NB4 (cell line): ENCODE measurements at regions not wholly inside any gene's neighbourhood (a gene's known extent, or its start where the extent isn't known, plus 50 kb on each side); places are given as distances from the start of the nearest gene placed in this dataset.

Experiments
- DNase-seq: peaks from one replicate; pipeline ENCODE4 v3.0.0; 2010; ENCODE audit warnings: low read depth
- H3K4me3 ChIP-seq: one replicate; pipeline ENCODE4 v1.5.1; 2011; ENCODE audit warnings: mild to moderate bottlenecking, low read depth, low read length, moderate library complexity
- MYC ChIP-seq: IDR thresholded peaks from 2 replicates; pipeline ENCODE4 v1.6.1; 2011; ENCODE audit warnings: low read depth, low read length
- POLR2A ChIP-seq: IDR thresholded peaks from 2 replicates; pipeline ENCODE4 v1.6.1; 2011; ENCODE audit warnings: mild to moderate bottlenecking; ENCODE audit not compliant: insufficient read length; ENCODE audit errors: extremely low read depth
- TF ChIP-seq, protein P1 (sequence below): IDR thresholded peaks from 2 replicates; pipeline ENCODE4 v1.6.1; 2011; ENCODE audit warnings: low read depth, low read length
- TF ChIP-seq, protein P2 (sequence below): IDR thresholded peaks from one replicate; pipeline ENCODE4 v1.5.1; 2012; ENCODE audit warnings: low read depth, low read length

DNA sequence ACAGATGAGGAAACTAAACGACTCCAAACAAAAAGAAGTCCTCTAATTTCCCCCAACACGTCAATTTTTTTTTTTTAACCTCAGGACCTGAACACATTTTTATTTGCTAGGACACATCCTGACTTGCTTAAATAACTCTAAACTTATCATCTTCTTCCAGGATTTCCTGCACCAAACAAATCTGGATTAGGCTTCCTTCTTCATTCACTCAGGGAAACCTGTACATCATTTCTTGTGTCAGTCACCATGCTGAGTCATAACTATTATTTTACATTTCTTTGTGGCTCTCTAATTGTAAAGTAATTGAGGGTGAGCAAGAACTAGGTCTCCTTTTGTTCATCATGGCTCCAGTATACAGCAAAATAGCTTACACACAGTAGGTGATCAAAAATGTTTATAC, 433.4 kb upstream of the GBE1 start:
- no peak overlapping the region for H3K4me3 ChIP-seq
- no peak for DNase-seq
- TF ChIP-seq, protein P1, sequence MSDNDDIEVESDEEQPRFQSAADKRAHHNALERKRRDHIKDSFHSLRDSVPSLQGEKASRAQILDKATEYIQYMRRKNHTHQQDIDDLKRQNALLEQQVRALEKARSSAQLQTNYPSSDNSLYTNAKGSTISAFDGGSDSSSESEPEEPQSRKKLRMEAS: no peak
- no peak for TF ChIP-seq MYC
- TF ChIP-seq, protein P2, sequence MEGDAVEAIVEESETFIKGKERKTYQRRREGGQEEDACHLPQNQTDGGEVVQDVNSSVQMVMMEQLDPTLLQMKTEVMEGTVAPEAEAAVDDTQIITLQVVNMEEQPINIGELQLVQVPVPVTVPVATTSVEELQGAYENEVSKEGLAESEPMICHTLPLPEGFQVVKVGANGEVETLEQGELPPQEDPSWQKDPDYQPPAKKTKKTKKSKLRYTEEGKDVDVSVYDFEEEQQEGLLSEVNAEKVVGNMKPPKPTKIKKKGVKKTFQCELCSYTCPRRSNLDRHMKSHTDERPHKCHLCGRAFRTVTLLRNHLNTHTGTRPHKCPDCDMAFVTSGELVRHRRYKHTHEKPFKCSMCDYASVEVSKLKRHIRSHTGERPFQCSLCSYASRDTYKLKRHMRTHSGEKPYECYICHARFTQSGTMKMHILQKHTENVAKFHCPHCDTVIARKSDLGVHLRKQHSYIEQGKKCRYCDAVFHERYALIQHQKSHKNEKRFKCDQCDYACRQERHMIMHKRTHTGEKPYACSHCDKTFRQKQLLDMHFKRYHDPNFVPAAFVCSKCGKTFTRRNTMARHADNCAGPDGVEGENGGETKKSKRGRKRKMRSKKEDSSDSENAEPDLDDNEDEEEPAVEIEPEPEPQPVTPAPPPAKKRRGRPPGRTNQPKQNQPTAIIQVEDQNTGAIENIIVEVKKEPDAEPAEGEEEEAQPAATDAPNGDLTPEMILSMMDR: no peak

DNA sequence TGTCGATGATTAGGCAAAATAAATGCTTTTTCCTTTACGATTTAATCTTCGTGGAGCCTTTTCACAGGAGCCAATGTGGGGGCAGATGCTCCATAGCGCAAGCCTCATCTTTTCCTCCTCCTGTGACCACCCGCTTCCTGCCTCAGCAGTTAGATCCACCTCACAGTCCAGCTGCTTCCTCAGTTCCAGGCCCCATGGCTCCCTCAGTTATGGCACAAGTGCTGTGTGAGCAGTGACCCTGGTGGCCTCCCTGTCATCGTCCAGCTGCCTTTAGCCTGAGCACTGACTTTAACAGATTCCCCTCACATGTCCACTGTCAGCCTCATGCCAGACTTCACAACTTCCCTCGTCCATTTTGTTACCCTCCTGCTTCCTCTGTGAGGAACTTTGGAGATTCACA, 424.6 kb upstream of the GBE1 start:
- H3K4me3 ChIP-seq: no peak overlapping the region
- no peak for TF ChIP-seq MYC
- TF ChIP-seq POLR2A: no peak
- TF ChIP-seq, protein P1: no peak
- TF ChIP-seq, protein P2: no peak
- no peak for DNase-seq

DNA sequence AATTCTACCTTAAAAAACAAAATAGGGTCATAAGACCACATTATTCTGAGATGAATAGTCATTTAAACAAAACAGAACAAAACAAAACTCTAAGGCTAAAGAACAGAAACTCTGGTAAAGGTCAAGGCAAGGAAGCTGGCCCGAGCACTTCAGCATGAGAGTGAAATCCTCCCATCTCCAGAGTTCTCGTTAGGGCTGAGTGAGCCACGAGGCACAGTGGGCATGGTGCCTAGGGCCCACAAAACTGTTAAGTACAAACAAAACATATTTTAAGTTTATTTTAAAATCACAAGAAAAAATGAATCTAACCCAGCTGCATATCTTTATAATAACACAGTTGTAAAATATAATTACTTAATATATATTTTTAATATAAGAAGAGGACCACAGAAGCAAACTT, 417.8 kb upstream of the GBE1 start:
- H3K4me3 ChIP-seq: no peak overlapping the region
- TF ChIP-seq, protein P2: no peak
- TF ChIP-seq MYC (no peak), POLR2A (no peak)
- TF ChIP-seq, protein P1: no peak
- DNase-seq: no peak

DNA sequence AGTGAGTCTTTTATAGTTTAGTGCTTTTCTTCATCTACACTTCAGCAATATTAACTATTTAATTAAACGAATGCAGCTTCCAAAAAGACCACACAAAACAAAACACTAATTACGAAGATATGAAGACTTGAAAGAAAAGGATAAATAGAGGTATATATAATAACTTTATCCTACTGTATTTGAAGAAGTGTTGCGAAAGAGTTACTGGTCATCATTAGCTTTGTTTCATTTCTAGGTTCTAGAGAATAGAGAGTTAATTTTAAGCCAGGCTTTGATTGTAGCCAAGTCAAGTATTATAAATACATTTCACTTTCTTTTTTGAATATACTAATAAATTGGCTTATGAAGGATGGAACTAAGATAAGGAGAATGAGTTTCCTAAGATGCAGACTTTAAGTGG, 416.8 kb upstream of the GBE1 start:
- no peak overlapping the region for H3K4me3 ChIP-seq
- no peak for DNase-seq
- TF ChIP-seq, protein P1: no peak
- TF ChIP-seq, protein P2: no peak
- TF ChIP-seq MYC: no peak
- TF ChIP-seq POLR2A: no peak

DNA sequence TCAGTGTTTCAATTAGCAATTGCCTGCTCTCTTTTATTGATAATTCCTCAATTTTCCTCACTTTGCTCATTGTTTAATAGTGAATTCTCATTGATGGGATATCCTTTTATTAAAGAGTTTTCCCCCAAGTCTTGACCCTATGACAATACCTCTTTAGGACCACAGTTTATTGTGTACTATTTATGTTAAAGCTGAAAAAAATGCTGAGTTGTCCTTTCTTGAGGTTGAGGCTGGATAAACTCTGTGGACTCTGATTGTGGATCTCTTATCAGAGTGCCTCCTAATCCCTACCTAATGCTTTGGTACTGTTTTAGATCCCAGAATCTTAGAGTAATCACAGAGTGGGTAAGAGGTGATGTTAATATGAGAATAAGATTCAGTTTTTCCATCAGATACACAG, 416.3 kb upstream of the GBE1 start:
- DNase-seq: no peak
- TF ChIP-seq, protein P2: no peak
- TF ChIP-seq POLR2A (no peak), MYC (no peak)
- TF ChIP-seq, protein P1: no peak

DNA sequence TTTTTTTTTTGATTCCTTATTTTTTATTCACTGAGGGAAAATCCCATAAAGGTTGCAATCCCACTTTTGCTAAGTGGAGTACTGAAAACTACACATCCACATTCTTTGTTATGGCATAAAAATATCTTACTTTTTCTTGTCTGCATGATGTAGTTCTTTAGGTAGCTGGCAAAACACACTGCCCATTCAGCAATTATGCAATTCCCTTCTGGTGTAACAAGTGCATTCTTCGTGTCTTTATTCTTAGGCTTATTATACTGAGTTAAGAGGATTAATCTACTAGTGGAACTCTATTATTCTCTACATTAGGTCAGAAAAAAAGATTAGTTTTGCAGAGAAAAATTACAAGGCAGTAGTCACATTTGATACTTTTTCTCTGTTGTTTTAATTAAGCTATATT, 403.8 kb upstream of the GBE1 start:
- TF ChIP-seq POLR2A (no peak), MYC (no peak)
- TF ChIP-seq, protein P2: no peak
- TF ChIP-seq, protein P1: no peak
- no peak for DNase-seq
- H3K4me3 ChIP-seq: no peak overlapping the region

More for the DNA sequence above, 416.3 kb upstream of the GBE1 start:
- no peak overlapping the region for H3K4me3 ChIP-seq
